Tibial artery (tissue), 4 donors: ENCODE measurements at regions not wholly inside any gene's neighbourhood (a gene's known extent, or its start where the extent isn't known, plus 50 kb on each side); places are given as distances from the start of the nearest gene placed in this dataset.

Experiments
- DNase-seq, 2 donors: peaks; one replicate each; pipeline ENCODE4 v3.0.0-alpha.2; 2019
- H3K27ac ChIP-seq, 2 donors: fragments of 200-600 bp; sonication (generic) in 1 of 2; 1 replicate in 1 of 2; 2 replicates in 1 of 2; pipeline ENCODE4 v1.5.1; 2018 to 2019; ENCODE audit warnings: mild to moderate bottlenecking in 1 of 2
- H3K27me3 ChIP-seq, 2 donors: fragments of 200-600 bp; sonication (generic) in 1 of 2; one replicate each; pipeline versions ENCODE4 v1.5.1 to v1.6.0; 2016 to 2019
- H3K36me3 ChIP-seq, 3 donors: fragments of 200-600 bp; sonication (generic) in 2 of 3; one replicate each; pipeline ENCODE4 v1.5.1; 2016 to 2019; ENCODE audit warnings: mild to moderate bottlenecking in 2 of 3
- H3K4me1 ChIP-seq, 4 donors: fragments of 200-600 bp; sonication (generic) in 2 of 4; 1 replicate in 3 of 4; 2 replicates in 1 of 4; pipeline ENCODE4 v1.5.1; 2016 to 2019
- H3K4me3 ChIP-seq, 2 donors: fragments of 200-600 bp; sonication (generic) in 1 of 2; 1 replicate in 1 of 2; 2 replicates in 1 of 2; pipeline ENCODE4 v1.5.1; 2018 to 2019; ENCODE audit warnings: mild to moderate bottlenecking in 2 of 2
- H3K9me3 ChIP-seq, 3 donors: fragments of 200-600 bp; sonication (generic) in 1 of 3; one replicate each; pipeline ENCODE4 v1.5.1; 2016 to 2019
- CTCF ChIP-seq, 2 experiments: fragments of 200-600 bp in 1 of 2; fragments of 450-650 bp in 1 of 2; IDR thresholded peaks; one replicate each; pipeline ENCODE4 v1.5.1; 2017 to 2019; ENCODE audit warnings: antibody characterized with exemption in 2 of 2, mild to moderate bottlenecking in 1 of 2, moderate library complexity in 1 of 2
- intact Hi-C: fragments of 100-400 bp; cut with DNase I; formaldehyde crosslinking; loops from one replicate; pipeline ENCODE4 v1.15.0; 2023; ENCODE audit warnings: low total_unique reads

DNA sequence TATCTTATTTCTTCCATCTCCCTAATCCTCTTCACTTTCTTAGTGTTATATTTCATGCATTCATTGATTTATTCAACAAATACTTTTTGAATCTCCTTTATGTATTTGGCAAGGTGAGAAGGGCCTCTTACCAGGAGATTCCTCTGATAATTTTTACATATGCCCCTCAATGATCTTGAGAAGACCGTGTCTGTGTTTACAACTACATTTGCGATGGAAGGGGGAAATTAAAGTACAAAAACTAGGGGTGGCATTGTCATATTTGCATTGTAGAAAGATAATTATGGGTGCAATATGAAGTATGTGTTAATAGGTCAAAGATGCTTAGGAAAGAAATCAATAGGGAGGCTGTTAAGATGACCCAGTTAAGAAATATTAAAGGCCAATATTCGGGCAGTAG, 1108.4 kb upstream of the MIR17HG start:
- no peaks in the 10 kb centered on the region for H3K4me1 ChIP-seq
- H3K4me3 ChIP-seq: no peak overlapping the region
- H3K9me3 ChIP-seq: no peaks in the 10 kb centered on the region
- intact Hi-C loops: no loop called here
- DNase-seq: no peak
- H3K36me3 ChIP-seq: no peaks in the 10 kb centered on the region
- H3K27me3 ChIP-seq: no peaks in the 10 kb centered on the region
- H3K27ac ChIP-seq: no peak overlapping the region
- no peak for TF ChIP-seq CTCF (IDR thresholded peaks at IDR 0.05)

GRCh38 chr13:90246005-90246404, 1101.5 kb upstream of the MIR17HG start:
- intact Hi-C loops: no loop called here
- no peak for DNase-seq
- no peaks in the 10 kb centered on the region for H3K4me1 ChIP-seq
- no peaks in the 10 kb centered on the region for H3K9me3 ChIP-seq
- H3K27ac ChIP-seq: no peak overlapping the region
- H3K4me3 ChIP-seq: no peak overlapping the region
- no peaks in the 10 kb centered on the region for H3K27me3 ChIP-seq
- no peaks in the 10 kb centered on the region for H3K36me3 ChIP-seq
- TF ChIP-seq CTCF (IDR thresholded peaks at IDR 0.05): no peak

- no peak for DNase-seq
- Histone ChIP-seq H3K27me3 (no peaks in the 10 kb centered on the region), H3K4me1 (no peaks in the 10 kb centered on the region), H3K9me3 (peaks cover 0 to 3% (median 0%) of the 10 kb centered on the region in 3 donors), H3K4me3 (no peak overlapping the region), H3K36me3 (no peaks in the 10 kb centered on the region), H3K27ac (no peak overlapping the region)
- intact Hi-C loops: no loop called here
- TF ChIP-seq CTCF (IDR thresholded peaks at IDR 0.05): no peak
Measured at GRCh38 chr13:90246687-90247345, 1100.7 kb upstream of the MIR17HG start.

GRCh38 chr13:90253806-90254205, 1093.7 kb upstream of the MIR17HG start:
- Histone ChIP-seq H3K36me3 (no peaks in the 10 kb centered on the region), H3K27me3 (no peaks in the 10 kb centered on the region), H3K27ac (no peak overlapping the region), H3K4me1 (no peaks in the 10 kb centered on the region), H3K4me3 (no peak overlapping the region), H3K9me3 (peaks cover 0 to 13% (median 0%) of the 10 kb centered on the region in 3 donors)
- TF ChIP-seq CTCF (IDR thresholded peaks at IDR 0.05): no peak
- intact Hi-C loops: no loop called here
- DNase-seq: no peak

GRCh38 chr13:90254437-90254836, 1093.0 kb upstream of the MIR17HG start:
- intact Hi-C loops: no loop called here
- TF ChIP-seq CTCF (IDR thresholded peaks at IDR 0.05): no peak
- H3K4me1 ChIP-seq: no peaks in the 10 kb centered on the region
- H3K27ac ChIP-seq: no peak overlapping the region
- H3K27me3 ChIP-seq: no peaks in the 10 kb centered on the region
- peaks cover 0 to 13% (median 0%) of the 10 kb centered on the region in 3 donors for H3K9me3 ChIP-seq
- no peak for DNase-seq
- no peak overlapping the region for H3K4me3 ChIP-seq
- H3K36me3 ChIP-seq: no peaks in the 10 kb centered on the region

DNA sequence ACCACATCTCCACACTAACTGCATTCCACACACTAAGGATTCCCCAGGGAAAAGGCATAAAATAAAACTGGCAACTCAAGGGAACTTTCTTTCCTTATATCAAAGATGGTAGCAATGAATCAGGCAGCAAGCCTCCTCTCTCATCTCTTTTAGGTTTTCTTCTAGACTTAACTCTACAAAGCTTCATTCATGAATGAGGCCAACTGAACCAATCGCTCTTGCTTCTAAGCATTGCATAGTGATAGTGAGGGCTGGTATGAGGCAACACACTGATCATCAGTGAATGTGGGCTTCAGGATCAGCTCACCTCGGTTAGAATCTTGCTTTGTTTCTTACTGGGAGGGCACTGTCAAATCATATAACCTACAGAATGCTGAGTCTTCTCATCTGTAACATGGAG, 1090.7 kb upstream of the MIR17HG start:
- TF ChIP-seq CTCF (IDR thresholded peaks at IDR 0.05): no peak
- H3K4me1 ChIP-seq: no peaks in the 10 kb centered on the region
- peaks cover 0 to 12% (median 0%) of the 10 kb centered on the region in 3 donors for H3K9me3 ChIP-seq
- no peak overlapping the region for H3K4me3 ChIP-seq
- no peak for DNase-seq
- intact Hi-C loops: no loop called here
- no peaks in the 10 kb centered on the region for H3K27me3 ChIP-seq
- no peak overlapping the region for H3K27ac ChIP-seq
- no peaks in the 10 kb centered on the region for H3K36me3 ChIP-seq
